ENCODE measurements at regions not wholly inside any gene's neighbourhood (a gene's known extent, or its start where the extent isn't known, plus 50 kb on each side); places are given as distances from the start of the nearest gene placed in this dataset.

GRCh38 chr16:73510852-73511251 is 462.9 kb upstream of the ZFHX3 start:
- no peak for DNase-seq

- no peak for DNase-seq
Measured at GRCh38 chr16:73506568-73507056, 458.7 kb upstream of the ZFHX3 start.

GRCh38 chr16:73505577-73505976 is 457.6 kb upstream of the ZFHX3 start:
- DNase-seq: no peak

GRCh38 chr16:73504591-73505575 is 457.0 kb upstream of the ZFHX3 start:
- DNase-seq: no peak

- DNase-seq: no peak
Measured at GRCh38 chr16:73503093-73503492, 455.2 kb upstream of the ZFHX3 start.

- DNase-seq: no peak
Measured at GRCh38 chr16:73499276-73499675, 451.3 kb upstream of the ZFHX3 start.

- no peak for DNase-seq
Measured at GRCh38 chr16:73485880-73486279, 438.0 kb upstream of the ZFHX3 start.

GRCh38 chr16:73483934-73484711 is 436.2 kb upstream of the ZFHX3 start:
- no peak for DNase-seq

- no peak for DNase-seq
Measured at GRCh38 chr16:73483076-73483791, 435.3 kb upstream of the ZFHX3 start.

GRCh38 chr16:73482310-73482709 is 434.4 kb upstream of the ZFHX3 start:
- no peak for DNase-seq

GRCh38 chr16:73480381-73480780 is 432.5 kb upstream of the ZFHX3 start:
- DNase-seq: no peak

- DNase-seq: no peak
Measured at GRCh38 chr16:73473713-73474112, 425.8 kb upstream of the ZFHX3 start.

- no peak for DNase-seq
Measured at GRCh38 chr16:73464834-73465233, 416.9 kb upstream of the ZFHX3 start.

GRCh38 chr16:73459586-73459985 is 411.7 kb upstream of the ZFHX3 start:
- DNase-seq: no peak

GRCh38 chr16:73457851-73458250 is 409.9 kb upstream of the ZFHX3 start:
- DNase-seq: no peak

- no peak for DNase-seq
Measured at GRCh38 chr16:73448970-73449369, 401.0 kb upstream of the ZFHX3 start.

- DNase-seq: no peak
Measured at GRCh38 chr16:73447846-73448245, 399.9 kb upstream of the ZFHX3 start.

- DNase-seq: no peak
Measured at GRCh38 chr16:73434621-73435020, 386.7 kb upstream of the ZFHX3 start.

GRCh38 chr16:73433731-73434307 is 385.9 kb upstream of the ZFHX3 start:
- DNase-seq: no peak

GRCh38 chr16:73432850-73433730 is 385.2 kb upstream of the ZFHX3 start:
- no peak for DNase-seq

- DNase-seq: no peak
Measured at GRCh38 chr16:73430138-73430537, 382.2 kb upstream of the ZFHX3 start.

GRCh38 chr16:73428121-73428520 is 380.2 kb upstream of the ZFHX3 start:
- no peak for DNase-seq

All from hematopoietic multipotent progenitor cell treated with erythropoietin and hydrocortisone succinate and interleukin-3 and kit ligand, for 6 days (in vitro differentiated cells).